T-helper 17 cell (primary cell): ENCODE measurements at regions not wholly inside any gene's neighbourhood (a gene's known extent, or its start where the extent isn't known, plus 50 kb on each side); places are given as distances from the start of the nearest gene placed in this dataset.

Experiments
- ATAC-seq: fragments of 150-1000 bp; cut with Tn5 transposase; 2 replicates; pipeline ENCODE4 v1.10.0; 2021; ENCODE audit warnings: mild to moderate bottlenecking, moderate library complexity
- DNase-seq, 3 donors: peaks; one replicate each; pipeline versions ENCODE4 v3.0.0 to v3.0.0-alpha.2; 2020 to 2021
- H3K9me3 ChIP-seq: one replicate; pipeline ENCODE4 v1.7.0; 2013; ENCODE audit warnings: low read length, mild to moderate bottlenecking; ENCODE audit not compliant: control insufficient read depth, poor library complexity, severe bottlenecking
- H3K27ac Mint-ChIP-seq: one replicate; pipeline ENCODE4 v1.8.0; 2022; ENCODE audit warnings: mild to moderate bottlenecking, moderate library complexity, mixed read lengths
- H3K27me3 Mint-ChIP-seq: one replicate; pipeline ENCODE4 v1.8.0; 2022; ENCODE audit warnings: mixed read lengths
- H3K36me3 Mint-ChIP-seq: one replicate; pipeline ENCODE4 v1.8.0; 2022; ENCODE audit warnings: low read depth, mixed read lengths
- H3K4me1 Mint-ChIP-seq: one replicate; pipeline ENCODE4 v1.8.0; 2022; ENCODE audit warnings: mild to moderate bottlenecking, mixed read lengths
- H3K4me3 Mint-ChIP-seq: one replicate; pipeline ENCODE4 v1.8.0; 2022; ENCODE audit warnings: mild to moderate bottlenecking, moderate library complexity, mixed read lengths

- no peak overlapping the region for H3K27ac Mint-ChIP-seq
- H3K36me3 Mint-ChIP-seq, result peaks cover 2% of the 10 kb centered on the region
- H3K27me3 Mint-ChIP-seq, result peaks cover 82% of the 10 kb centered on the region
- DNase-seq, result no peak
- H3K4me3 Mint-ChIP-seq, result no peak overlapping the region
- H3K4me1 Mint-ChIP-seq, result no peaks in the 10 kb centered on the region
- H3K9me3 ChIP-seq, result no peaks in the 10 kb centered on the region
- no peak for ATAC-seq
Observed at GRCh38 chr10:63727636-63728035, 206.4 kb downstream of the REEP3 start.

DNA sequence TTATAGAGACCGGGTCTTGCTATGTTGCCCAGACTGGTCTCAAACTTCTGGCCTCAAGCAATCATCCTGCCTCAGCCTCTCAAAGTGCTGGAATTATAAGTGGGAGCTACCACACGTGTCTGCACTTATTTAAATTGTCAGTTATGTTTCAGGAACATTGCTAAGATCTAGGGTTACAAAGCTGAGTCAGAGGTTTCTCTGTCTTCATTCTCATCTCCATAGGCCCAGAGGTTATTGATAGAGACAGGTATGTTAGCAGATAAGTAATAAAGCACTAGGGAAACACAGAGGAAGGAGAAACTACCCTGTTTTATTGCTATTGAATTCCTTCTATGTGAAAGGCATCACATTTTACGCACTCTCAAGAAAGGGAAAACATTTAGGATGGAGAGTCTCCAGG, 214.1 kb downstream of the REEP3 start:
- no peak for DNase-seq
- H3K27ac Mint-ChIP-seq, result no peak overlapping the region
- ATAC-seq, result no peak
- H3K4me3 Mint-ChIP-seq, result no peak overlapping the region
- H3K4me1 Mint-ChIP-seq, result no peaks in the 10 kb centered on the region
- no peaks in the 10 kb centered on the region for H3K9me3 ChIP-seq
- peaks cover 35% of the 10 kb centered on the region for H3K27me3 Mint-ChIP-seq
- H3K36me3 Mint-ChIP-seq, result no peaks in the 10 kb centered on the region

DNA sequence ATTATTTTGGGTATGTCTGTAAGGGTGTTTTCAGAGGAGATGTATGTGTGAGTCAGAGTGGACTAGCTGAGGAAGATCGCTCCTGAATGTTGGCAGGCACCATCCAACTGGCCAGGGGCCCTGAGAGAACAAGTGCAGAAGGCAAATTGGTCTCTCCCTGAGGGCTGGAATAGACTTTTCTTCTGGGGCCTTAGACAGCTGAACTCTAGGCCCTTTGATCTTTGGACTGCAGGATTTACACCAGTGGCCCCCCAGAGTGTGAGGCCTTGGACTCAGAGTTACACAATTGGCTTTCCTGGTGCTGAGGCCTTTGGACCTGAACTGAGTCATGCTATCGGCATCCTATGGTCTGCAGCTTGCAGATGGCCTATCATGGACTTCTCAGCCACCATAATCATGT, 217.2 kb downstream of the REEP3 start:
- Mint-ChIP-seq H3K36me3 (peaks cover 2% of the 10 kb centered on the region), H3K27ac (no peak overlapping the region), H3K27me3 (peaks cover 23% of the 10 kb centered on the region), H3K4me1 (no peaks in the 10 kb centered on the region), H3K4me3 (no peak overlapping the region)
- H3K9me3 ChIP-seq, result no peaks in the 10 kb centered on the region
- no peak for DNase-seq
- ATAC-seq, result no peak

GRCh38 chr10:63744060-63744941, 223.1 kb downstream of the REEP3 start:
- H3K4me1 Mint-ChIP-seq, result no peaks in the 10 kb centered on the region
- ATAC-seq (no peak), DNase-seq (no peak)
- H3K27me3 Mint-ChIP-seq, result peaks cover 28% of the 10 kb centered on the region
- no peaks in the 10 kb centered on the region for H3K9me3 ChIP-seq
- peaks cover 2% of the 10 kb centered on the region for H3K36me3 Mint-ChIP-seq
- H3K4me3 Mint-ChIP-seq, result no peak overlapping the region
- no peak overlapping the region for H3K27ac Mint-ChIP-seq

DNA sequence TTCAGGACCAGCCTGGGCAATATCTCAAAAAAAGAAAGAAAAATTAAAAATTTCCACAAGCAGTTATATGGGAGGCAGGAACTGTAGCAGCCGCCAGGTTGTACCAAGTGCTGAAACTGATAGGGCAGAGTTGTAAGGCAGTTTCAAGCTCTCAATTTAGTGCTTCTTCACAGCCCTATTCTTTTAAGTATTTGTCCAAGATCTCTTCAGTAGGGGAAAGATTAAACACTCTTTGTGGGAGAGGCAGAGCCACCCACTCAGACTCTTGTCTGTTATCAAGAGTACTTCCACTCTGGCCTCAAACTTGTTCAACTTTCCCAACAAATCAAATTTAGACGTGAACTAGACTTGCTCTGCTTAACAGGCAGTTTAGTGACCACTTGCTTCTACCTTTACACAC, 228.7 kb downstream of the REEP3 start:
- H3K4me3 Mint-ChIP-seq, result no peak overlapping the region
- no peak for ATAC-seq
- no peak overlapping the region for H3K27ac Mint-ChIP-seq

GRCh38 chr10:63751836-63752235, 230.6 kb downstream of the REEP3 start:
- no peak overlapping the region for H3K27ac Mint-ChIP-seq
- peaks cover 12% of the 10 kb centered on the region for H3K27me3 Mint-ChIP-seq
- ATAC-seq, result no peak
- H3K36me3 Mint-ChIP-seq, result no peaks in the 10 kb centered on the region
- no peak overlapping the region for H3K4me3 Mint-ChIP-seq
- no peaks in the 10 kb centered on the region for H3K9me3 ChIP-seq
- H3K4me1 Mint-ChIP-seq, result no peaks in the 10 kb centered on the region
- DNase-seq, result no peak

More for the DNA sequence above, 228.7 kb downstream of the REEP3 start:
- Mint-ChIP-seq H3K4me1 (no peaks in the 10 kb centered on the region), H3K27me3 (peaks cover 19% of the 10 kb centered on the region), H3K36me3 (no peaks in the 10 kb centered on the region)
- H3K9me3 ChIP-seq, result no peaks in the 10 kb centered on the region
- no peak for DNase-seq

GRCh38 chr10:63752318-63752717, 231.1 kb downstream of the REEP3 start:
- no peaks in the 10 kb centered on the region for H3K36me3 Mint-ChIP-seq
- DNase-seq, result no peak
- peaks cover 12% of the 10 kb centered on the region for H3K27me3 Mint-ChIP-seq
- H3K4me3 Mint-ChIP-seq, result no peak overlapping the region
- no peaks in the 10 kb centered on the region for H3K4me1 Mint-ChIP-seq
- no peaks in the 10 kb centered on the region for H3K9me3 ChIP-seq
- no peak overlapping the region for H3K27ac Mint-ChIP-seq
- no peak for ATAC-seq

GRCh38 chr10:63753808-63754207, 232.6 kb downstream of the REEP3 start:
- H3K4me3 Mint-ChIP-seq, result no peak overlapping the region
- no peak for DNase-seq

DNA sequence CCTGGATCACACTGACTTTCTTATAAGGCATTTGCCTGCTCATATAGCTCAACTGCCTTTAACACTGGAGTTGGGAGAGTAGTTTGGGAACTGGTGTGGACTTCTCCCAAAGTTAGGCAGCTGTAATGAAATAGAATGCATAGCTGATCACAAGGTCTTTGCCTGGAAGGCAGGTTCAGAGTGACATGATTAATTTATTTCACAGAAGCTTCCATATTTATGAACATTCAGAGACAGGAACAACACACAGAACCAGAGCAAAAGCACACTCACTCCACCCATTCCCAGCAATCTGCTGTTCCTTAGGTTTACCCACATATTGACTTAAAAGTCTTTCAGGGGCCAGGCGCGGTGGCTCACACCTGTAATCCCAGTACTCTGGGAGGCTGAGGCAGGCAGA, 234.2 kb downstream of the REEP3 start:
- H3K9me3 ChIP-seq, result no peaks in the 10 kb centered on the region
- H3K27ac Mint-ChIP-seq, result no peak overlapping the region
- DNase-seq (no peak), ATAC-seq (no peak)
- no peak overlapping the region for H3K4me3 Mint-ChIP-seq
- no peaks in the 10 kb centered on the region for H3K4me1 Mint-ChIP-seq
- no peaks in the 10 kb centered on the region for H3K36me3 Mint-ChIP-seq
- H3K27me3 Mint-ChIP-seq, result peaks cover 38% of the 10 kb centered on the region

More at GRCh38 chr10:63753808-63754207, 232.6 kb downstream of the REEP3 start:
- Mint-ChIP-seq H3K27me3 (peaks cover 25% of the 10 kb centered on the region), H3K36me3 (no peaks in the 10 kb centered on the region), H3K27ac (no peak overlapping the region), H3K4me1 (no peaks in the 10 kb centered on the region)
- no peaks in the 10 kb centered on the region for H3K9me3 ChIP-seq
- ATAC-seq, result no peak

DNA sequence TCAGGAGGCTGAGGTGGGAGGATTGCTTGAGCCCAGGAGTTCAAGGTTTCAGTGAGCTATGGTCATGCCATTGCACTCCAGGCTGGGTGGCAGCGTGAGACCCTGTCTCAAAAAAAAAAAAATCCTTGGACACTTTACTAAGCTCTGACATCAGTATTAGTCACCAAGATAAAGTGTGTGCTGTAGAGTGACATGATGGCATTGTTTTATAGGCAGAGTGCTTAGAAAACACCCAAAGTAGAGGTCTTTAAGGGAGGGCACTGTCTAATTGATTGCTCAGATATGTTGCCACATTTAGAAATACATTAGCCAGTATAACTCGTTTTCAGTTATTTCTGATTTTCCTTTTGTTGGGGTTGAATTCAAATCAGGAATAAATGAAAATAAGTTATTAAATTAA, 235.9 kb downstream of the REEP3 start:
- H3K27ac Mint-ChIP-seq, result no peak overlapping the region
- no peak for ATAC-seq

DNA sequence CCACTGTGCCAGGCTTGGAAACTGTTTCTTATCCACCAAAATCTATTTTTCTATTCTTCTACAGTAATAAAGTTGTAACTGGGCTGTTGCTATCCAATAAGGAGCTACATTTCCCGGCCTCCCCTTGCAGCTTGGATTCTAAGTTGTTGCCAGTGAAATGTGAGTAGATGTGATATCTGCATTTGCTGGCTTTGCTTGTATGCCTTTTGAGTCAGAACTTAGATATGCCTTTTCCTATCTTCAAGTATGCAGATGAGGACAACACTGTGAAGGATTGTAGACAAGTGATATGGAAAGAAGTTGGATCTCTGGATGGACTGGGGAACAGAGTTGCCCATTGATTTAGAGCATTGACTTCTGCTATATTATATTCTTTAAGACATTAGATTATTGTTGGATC, 236.9 kb downstream of the REEP3 start:
- ATAC-seq, result no peak

More for the DNA sequence above, 235.9 kb downstream of the REEP3 start:
- Mint-ChIP-seq H3K4me3 (no peak overlapping the region), H3K36me3 (no peaks in the 10 kb centered on the region), H3K27me3 (peaks cover 54% of the 10 kb centered on the region), H3K4me1 (no peaks in the 10 kb centered on the region)
- H3K9me3 ChIP-seq, result no peaks in the 10 kb centered on the region
- no peak for DNase-seq

GRCh38 chr10:63759335-63759734, 238.1 kb downstream of the REEP3 start:
- Mint-ChIP-seq H3K27me3 (peaks cover 52% of the 10 kb centered on the region), H3K27ac (no peak overlapping the region), H3K4me1 (no peaks in the 10 kb centered on the region), H3K36me3 (no peaks in the 10 kb centered on the region), H3K4me3 (no peak overlapping the region)
- DNase-seq (no peak), ATAC-seq (no peak)
- no peaks in the 10 kb centered on the region for H3K9me3 ChIP-seq

More for the DNA sequence above, 236.9 kb downstream of the REEP3 start:
- peaks cover 54% of the 10 kb centered on the region for H3K27me3 Mint-ChIP-seq
- no peak overlapping the region for H3K27ac Mint-ChIP-seq
- no peak for DNase-seq
- no peaks in the 10 kb centered on the region for H3K4me1 Mint-ChIP-seq
- H3K36me3 Mint-ChIP-seq, result no peaks in the 10 kb centered on the region
- no peak overlapping the region for H3K4me3 Mint-ChIP-seq
- H3K9me3 ChIP-seq, result no peaks in the 10 kb centered on the region

- ATAC-seq (no peak), DNase-seq (no peak)
- Mint-ChIP-seq H3K27me3 (peaks cover 58% of the 10 kb centered on the region), H3K36me3 (no peaks in the 10 kb centered on the region), H3K27ac (no peak overlapping the region), H3K4me3 (no peak overlapping the region), H3K4me1 (no peaks in the 10 kb centered on the region)
- no peaks in the 10 kb centered on the region for H3K9me3 ChIP-seq
Observed at GRCh38 chr10:63760034-63760707, 239.0 kb downstream of the REEP3 start.

DNA sequence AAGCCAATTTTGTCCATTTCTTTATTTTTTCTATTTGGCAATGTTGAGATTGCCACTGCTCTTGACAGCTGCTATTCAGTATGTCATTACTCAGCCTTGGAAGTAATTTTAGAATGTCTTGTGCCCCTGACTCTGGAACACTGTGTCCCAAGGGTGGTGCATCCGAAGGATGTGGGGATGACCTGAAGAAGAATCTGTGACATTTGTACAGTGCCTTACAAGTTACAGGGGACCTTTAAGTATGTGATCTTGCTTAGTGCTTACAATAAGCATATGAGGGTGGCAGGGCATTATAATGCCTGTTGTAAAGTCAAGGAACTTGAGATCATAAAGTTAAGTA, 239.5 kb downstream of the REEP3 start:
- no peak for DNase-seq
- no peak for ATAC-seq
- no peaks in the 10 kb centered on the region for H3K9me3 ChIP-seq
- peaks cover 58% of the 10 kb centered on the region for H3K27me3 Mint-ChIP-seq
- H3K4me3 Mint-ChIP-seq, result no peak overlapping the region
- H3K27ac Mint-ChIP-seq, result no peak overlapping the region
- no peaks in the 10 kb centered on the region for H3K4me1 Mint-ChIP-seq
- no peaks in the 10 kb centered on the region for H3K36me3 Mint-ChIP-seq
